H1 (cell line): ENCODE measurements at regions not wholly inside any gene's neighbourhood (a gene's known extent, or its start where the extent isn't known, plus 50 kb on each side); places are given as distances from the start of the nearest gene placed in this dataset.

ENCODE experiments used
- BACH1 ChIP-seq: IDR thresholded peaks from 2 replicates; pipeline ENCODE4 v1.6.1; 2012; ENCODE audit warnings: low read length, improper control_type of control experiment
- CEBPB ChIP-seq: IDR thresholded peaks from 2 replicates; pipeline ENCODE4 v1.6.1; 2012; ENCODE audit warnings: low read depth, low read length
- CHD1 ChIP-seq: IDR thresholded peaks from 2 replicates; pipeline ENCODE4 v1.6.1; 2012; ENCODE audit warnings: low read depth, low read length, improper control_type of control experiment
- POLR2AphosphoS5 ChIP-seq: IDR thresholded peaks from 2 replicates; pipeline ENCODE4 v1.6.1; 2011; ENCODE audit warnings: low read depth, low read length
- RXRA ChIP-seq: IDR thresholded peaks from 2 replicates; pipeline ENCODE4 v1.6.1; 2011; ENCODE audit warnings: low read depth, mild to moderate bottlenecking, low read length, moderate library complexity; ENCODE audit not compliant: insufficient read depth
- SP2 ChIP-seq: IDR thresholded peaks from 2 replicates; pipeline ENCODE4 v1.6.1; 2012; ENCODE audit warnings: mild to moderate bottlenecking, low read length, inconsistent platforms
- TBP ChIP-seq: IDR thresholded peaks from 2 replicates; pipeline ENCODE4 v1.6.1; 2011; ENCODE audit warnings: low read depth, low read length, improper control_type of control experiment
- TF ChIP-seq, protein P1 (sequence below): fragments of 300-600 bp; sonication (generic); IDR thresholded peaks from 2 replicates; pipeline ENCODE4 v1.7.1; 2012; ENCODE audit warnings: low read length, moderate library complexity, mild to moderate bottlenecking, inconsistent platforms; ENCODE audit not compliant: insufficient replicate concordance
- TF ChIP-seq, protein P2 (sequence below): IDR thresholded peaks from 2 replicates; pipeline ENCODE4 v1.6.1; 2011; ENCODE audit warnings: low read length, improper control_type of control experiment

DNA sequence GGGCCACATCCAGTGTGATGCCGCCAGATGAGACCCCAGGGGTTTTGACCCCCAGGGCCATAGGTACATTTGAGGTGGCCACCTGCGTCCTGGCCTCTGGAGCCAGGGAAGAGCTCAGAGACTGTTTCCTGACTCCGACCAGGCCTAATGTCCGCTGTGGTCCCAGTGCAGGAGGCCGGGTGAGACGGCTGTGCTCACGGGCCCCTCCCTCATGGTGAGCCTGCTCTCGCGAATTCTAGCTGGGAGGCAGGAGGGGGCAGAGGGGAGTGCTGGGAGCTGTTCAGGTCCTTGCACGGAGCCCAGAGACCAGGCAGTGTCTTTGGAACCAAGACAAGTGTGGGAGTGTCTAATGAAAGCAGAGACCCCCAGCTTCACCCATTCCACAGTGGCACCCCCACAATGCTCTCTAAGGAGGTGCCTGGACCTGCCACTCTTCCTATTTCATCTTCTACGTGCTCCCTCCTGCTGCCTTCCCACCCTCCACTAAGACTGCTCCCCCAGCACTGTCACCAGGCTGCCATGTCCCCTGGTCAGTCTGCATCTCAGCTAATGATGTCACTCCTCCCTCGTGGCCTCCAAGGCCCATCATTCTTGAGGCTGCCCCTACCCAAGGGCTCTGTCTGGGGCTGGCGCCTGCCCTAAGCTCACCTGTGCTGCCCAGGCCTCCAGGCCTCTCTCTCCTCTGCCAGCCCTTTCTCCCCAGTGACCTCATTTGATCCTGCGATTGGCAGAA lies 256.3 kb upstream of the C1orf174 start (continued):
- TF ChIP-seq, protein P1, sequence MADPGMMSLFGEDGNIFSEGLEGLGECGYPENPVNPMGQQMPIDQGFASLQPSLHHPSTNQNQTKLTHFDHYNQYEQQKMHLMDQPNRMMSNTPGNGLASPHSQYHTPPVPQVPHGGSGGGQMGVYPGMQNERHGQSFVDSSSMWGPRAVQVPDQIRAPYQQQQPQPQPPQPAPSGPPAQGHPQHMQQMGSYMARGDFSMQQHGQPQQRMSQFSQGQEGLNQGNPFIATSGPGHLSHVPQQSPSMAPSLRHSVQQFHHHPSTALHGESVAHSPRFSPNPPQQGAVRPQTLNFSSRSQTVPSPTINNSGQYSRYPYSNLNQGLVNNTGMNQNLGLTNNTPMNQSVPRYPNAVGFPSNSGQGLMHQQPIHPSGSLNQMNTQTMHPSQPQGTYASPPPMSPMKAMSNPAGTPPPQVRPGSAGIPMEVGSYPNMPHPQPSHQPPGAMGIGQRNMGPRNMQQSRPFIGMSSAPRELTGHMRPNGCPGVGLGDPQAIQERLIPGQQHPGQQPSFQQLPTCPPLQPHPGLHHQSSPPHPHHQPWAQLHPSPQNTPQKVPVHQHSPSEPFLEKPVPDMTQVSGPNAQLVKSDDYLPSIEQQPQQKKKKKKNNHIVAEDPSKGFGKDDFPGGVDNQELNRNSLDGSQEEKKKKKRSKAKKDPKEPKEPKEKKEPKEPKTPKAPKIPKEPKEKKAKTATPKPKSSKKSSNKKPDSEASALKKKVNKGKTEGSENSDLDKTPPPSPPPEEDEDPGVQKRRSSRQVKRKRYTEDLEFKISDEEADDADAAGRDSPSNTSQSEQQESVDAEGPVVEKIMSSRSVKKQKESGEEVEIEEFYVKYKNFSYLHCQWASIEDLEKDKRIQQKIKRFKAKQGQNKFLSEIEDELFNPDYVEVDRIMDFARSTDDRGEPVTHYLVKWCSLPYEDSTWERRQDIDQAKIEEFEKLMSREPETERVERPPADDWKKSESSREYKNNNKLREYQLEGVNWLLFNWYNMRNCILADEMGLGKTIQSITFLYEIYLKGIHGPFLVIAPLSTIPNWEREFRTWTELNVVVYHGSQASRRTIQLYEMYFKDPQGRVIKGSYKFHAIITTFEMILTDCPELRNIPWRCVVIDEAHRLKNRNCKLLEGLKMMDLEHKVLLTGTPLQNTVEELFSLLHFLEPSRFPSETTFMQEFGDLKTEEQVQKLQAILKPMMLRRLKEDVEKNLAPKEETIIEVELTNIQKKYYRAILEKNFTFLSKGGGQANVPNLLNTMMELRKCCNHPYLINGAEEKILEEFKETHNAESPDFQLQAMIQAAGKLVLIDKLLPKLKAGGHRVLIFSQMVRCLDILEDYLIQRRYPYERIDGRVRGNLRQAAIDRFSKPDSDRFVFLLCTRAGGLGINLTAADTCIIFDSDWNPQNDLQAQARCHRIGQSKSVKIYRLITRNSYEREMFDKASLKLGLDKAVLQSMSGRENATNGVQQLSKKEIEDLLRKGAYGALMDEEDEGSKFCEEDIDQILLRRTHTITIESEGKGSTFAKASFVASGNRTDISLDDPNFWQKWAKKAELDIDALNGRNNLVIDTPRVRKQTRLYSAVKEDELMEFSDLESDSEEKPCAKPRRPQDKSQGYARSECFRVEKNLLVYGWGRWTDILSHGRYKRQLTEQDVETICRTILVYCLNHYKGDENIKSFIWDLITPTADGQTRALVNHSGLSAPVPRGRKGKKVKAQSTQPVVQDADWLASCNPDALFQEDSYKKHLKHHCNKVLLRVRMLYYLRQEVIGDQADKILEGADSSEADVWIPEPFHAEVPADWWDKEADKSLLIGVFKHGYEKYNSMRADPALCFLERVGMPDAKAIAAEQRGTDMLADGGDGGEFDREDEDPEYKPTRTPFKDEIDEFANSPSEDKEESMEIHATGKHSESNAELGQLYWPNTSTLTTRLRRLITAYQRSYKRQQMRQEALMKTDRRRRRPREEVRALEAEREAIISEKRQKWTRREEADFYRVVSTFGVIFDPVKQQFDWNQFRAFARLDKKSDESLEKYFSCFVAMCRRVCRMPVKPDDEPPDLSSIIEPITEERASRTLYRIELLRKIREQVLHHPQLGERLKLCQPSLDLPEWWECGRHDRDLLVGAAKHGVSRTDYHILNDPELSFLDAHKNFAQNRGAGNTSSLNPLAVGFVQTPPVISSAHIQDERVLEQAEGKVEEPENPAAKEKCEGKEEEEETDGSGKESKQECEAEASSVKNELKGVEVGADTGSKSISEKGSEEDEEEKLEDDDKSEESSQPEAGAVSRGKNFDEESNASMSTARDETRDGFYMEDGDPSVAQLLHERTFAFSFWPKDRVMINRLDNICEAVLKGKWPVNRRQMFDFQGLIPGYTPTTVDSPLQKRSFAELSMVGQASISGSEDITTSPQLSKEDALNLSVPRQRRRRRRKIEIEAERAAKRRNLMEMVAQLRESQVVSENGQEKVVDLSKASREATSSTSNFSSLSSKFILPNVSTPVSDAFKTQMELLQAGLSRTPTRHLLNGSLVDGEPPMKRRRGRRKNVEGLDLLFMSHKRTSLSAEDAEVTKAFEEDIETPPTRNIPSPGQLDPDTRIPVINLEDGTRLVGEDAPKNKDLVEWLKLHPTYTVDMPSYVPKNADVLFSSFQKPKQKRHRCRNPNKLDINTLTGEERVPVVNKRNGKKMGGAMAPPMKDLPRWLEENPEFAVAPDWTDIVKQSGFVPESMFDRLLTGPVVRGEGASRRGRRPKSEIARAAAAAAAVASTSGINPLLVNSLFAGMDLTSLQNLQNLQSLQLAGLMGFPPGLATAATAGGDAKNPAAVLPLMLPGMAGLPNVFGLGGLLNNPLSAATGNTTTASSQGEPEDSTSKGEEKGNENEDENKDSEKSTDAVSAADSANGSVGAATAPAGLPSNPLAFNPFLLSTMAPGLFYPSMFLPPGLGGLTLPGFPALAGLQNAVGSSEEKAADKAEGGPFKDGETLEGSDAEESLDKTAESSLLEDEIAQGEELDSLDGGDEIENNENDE, result no peak
- TF ChIP-seq CEBPB (no peak), TBP (no peak), RXRA (no peak), POLR2AphosphoS5 (no peak), BACH1 (no peak), SP2 (no peak), CHD1 (no peak)
- TF ChIP-seq, protein P2, sequence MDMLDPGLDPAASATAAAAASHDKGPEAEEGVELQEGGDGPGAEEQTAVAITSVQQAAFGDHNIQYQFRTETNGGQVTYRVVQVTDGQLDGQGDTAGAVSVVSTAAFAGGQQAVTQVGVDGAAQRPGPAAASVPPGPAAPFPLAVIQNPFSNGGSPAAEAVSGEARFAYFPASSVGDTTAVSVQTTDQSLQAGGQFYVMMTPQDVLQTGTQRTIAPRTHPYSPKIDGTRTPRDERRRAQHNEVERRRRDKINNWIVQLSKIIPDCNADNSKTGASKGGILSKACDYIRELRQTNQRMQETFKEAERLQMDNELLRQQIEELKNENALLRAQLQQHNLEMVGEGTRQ, result no peak
